ENCODE measurements at regions not wholly inside any gene's neighbourhood (a gene's known extent, or its start where the extent isn't known, plus 50 kb on each side); places are given as distances from the start of the nearest gene placed in this dataset.
"Not testable (repeated sequence)": the region's sequence is repeated elsewhere in the genome, so short reads cannot be mapped to it uniquely, and the experiment has no call there.

DNA sequence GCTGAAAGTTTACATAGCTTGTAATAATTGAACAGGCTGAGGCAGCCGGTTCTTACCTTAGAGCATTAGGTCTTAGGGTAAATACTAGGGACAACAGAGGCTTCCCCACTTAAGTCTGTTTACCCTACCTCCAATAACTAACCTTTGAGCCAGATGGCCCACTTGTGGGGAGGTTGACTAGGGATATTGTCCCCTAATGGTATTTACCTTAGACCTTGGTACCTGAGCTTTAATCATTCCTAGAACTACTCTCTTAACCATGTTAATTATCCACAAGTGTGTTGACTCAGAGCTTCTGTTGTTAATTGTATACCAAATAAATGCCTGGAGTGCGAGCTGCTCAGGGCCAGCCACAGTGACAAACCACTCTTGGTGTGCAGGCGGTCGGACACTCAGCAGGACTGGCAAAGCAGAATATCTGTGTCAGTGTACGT, 299.2 kb downstream of the TRIML1 start:
- DNase-seq = not testable (repeated sequence)

DNA sequence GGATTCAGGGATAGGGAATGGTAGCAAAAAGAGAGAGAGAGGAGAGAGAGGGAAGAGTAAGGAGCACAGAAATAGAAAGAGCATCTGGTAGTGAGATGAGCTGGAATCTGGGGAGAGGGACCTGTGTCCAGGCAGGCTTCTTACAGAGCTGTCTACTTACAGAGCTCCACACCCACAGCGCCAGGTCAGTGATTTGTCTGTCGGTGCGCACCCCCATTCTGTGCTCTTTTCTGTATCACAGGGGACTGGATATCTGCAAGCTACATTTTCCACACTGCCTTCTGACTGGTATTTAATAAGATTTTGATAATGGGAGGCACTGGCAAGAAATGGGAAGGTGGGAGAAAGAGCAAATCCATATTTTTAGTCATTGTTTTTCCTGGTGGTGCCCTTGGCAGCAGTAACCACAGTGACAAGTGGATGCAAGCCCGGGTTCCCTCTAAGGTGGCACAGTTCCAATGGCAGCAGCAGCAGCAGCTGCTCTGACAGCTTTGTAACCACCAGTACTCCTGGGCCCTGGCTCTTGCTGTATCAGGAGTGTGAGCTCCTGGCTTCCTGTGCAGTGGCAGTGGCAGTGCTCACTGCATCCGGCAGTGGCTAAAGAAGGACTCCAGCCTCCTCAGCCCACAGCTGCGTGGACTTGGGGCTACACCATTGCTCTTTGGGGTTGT, 300.5 kb downstream of the TRIML1 start:
- DNase-seq = no peak

DNA sequence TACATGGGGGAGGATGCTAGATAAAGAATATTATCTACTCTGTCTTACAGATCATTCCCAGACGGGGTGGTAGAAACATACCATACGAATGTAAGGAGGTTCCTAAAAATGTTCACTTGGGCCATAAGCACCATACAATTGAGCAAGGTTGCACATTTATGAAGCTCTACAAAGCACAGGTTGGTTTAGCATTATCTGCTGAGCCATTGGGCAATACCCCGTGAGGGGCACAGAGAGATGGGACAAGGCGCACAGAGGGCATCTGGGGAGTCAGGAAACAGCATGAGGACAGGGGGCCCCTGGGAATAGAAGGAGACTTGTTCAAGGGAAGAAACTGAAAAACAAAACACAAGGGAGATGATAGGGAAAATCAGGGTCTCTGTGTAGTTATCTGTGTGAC, 305.3 kb downstream of the TRIML1 start:
- DNase-seq = no peak

DNA sequence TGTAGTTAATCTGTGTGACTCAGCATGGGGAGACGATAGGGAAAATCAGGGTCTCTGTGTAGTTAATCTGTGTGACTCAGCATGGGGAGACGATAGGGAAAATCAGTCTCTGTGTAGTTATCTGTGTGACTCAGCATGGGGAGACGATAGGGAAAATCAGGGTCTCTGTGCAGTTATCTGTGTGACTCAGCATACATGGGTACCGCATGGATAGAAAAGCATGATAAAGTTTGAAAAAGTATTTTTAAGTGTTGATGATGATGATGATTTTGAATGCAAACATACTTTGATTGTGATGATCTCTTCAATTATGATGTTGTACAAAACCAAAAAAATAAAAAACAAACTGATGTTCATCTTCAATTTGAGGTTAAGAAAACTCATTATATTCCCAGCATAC, 309.8 kb downstream of the TRIML1 start:
- not testable (repeated sequence) for DNase-seq

DNA sequence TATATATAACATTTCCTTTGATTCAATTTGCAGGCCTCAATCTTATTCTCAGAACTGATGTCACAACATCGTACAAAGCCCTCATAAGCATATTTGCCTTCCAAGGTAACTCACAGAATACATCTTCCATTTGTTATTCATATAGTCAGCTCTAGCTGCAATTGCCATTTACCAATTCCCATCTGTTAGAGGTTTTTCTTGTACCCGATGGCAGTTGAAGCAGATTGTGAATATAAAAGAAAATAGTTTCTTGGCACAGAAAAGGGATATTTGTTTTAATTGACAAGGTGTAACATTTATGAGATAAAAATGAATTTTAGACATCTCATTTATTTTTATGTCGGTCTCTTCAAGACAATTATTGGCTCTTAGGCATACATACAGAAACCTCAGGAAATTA, 311.3 kb downstream of the TRIML1 start:
- no peak for DNase-seq

DNA sequence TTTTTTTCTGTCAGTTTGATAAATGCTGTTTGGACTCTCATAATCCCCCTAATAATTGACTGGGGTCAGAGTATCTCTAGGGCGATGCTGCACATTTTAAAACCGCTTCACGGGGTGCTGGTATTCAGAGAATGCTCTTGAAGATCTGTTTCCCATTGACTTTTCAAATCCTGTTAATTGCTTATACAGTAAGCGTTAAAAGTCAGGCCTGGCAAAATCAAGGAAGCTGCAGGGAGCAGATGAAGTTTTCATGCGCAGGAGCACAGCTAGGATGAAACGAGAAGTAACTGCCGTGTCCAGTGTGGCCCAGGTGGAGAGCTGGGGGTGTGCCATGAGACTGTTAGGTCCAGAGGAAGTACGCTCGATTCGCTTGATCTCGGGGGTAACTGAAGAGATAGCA, 312.9 kb downstream of the TRIML1 start:
- no peak for DNase-seq

DNA sequence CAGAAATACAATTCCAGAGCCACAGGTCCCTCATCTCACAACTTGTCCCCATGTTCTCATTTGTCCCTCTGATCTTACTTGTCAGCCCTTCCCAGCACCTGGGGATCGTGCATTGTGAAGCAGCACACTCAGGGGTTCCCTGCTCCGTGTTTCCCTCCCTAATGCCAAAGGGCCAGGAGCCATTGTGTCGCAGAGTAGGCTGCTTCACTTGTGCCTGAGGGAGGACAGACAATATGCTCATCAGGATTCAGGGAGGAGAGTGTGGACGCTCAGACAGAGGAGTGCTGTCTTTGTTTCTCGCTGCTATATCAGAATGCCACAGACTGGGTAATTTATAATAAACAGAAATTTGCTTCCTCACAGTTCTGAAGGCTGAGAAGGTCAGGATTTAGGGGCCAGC, 315.3 kb downstream of the TRIML1 start:
- DNase-seq = no peak

DNA sequence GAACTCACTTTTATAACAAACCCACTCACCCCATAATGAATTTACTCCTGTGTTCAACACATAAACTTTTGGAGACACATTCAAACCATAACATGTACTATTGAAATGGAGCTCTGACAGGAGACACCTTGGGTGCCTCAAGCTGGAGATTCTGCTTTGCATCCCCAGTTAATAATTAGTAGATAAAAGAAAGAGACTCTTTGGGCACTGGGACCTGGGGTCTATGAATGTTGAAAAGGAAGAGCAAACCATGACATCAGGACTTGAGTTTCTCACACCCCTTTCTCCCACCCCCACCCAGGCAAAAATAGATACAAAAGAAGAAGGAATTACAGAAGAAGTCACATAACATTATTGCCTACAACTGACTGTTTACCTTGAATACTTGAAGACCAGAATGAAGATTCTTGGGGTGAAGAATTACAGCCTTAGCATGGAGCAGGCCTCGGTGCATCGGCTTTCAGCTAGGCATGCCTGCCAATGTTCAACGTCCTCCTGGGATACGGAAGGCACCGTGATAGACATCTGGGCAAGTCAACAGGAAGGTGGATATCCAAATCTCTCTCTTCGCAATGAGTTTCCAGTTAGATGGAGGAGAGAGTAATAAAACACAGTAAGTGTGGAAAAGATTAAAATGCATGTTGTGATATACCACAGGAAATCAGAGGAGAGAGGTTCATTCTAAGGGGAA, 316.0 kb downstream of the TRIML1 start:
- DNase-seq = no peak

DNA sequence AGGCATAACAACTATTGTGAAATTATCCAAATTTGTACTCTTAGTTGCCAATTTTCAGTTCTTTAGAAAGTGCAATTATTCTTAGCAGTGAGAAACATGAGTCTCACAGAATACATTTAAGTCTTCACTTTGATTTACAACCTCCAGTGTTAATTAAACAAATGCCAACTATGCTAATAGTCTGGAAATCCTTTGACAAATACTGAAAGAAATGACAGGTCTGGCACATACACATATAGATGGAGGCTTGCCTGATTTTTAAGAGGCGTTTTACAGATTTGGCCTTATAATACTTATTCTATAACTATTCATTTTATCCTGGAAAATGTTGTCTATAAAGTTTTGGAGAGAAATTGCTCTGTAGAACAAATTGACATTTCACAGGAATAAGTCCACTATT, 320.1 kb downstream of the TRIML1 start:
- no peak for DNase-seq

DNA sequence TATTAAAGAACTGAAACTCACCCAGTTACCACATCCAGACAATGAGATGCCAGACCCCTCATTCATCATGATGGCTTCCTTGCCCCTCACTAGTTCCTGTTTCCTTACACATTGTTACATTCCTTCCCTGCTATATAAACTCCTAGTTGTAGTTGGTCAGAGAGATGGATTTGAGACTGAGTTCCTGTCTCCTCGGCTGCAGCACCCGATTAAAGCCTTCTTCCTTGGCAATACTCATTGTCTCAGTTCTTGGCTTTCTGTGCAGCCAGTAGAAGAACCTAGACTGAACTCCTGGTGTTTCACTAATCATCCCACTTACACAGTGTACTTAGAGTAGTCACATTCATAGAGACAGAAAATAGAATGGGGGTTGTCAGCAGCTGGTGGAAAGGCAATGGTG, 324.7 kb downstream of the TRIML1 start:
- no peak for DNase-seq

DNA sequence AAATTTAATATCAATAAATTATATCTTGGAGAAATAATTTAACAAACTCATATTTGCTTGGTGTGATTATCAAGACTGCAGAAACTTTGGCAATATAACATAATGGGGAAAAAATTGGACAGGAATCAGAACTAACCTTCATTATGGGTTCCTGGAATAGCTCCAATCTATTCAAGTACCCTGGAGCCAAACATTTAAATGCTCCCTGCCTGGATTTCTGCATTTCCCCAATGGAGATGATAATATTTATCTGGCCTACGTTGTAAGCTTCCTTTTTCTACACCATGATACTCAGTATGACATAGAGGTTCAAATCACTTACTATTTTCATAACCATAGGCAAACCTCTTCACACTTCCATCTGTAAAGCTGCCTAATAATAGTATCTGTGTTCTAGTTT, 326.8 kb downstream of the TRIML1 start:
- no peak for DNase-seq

DNA sequence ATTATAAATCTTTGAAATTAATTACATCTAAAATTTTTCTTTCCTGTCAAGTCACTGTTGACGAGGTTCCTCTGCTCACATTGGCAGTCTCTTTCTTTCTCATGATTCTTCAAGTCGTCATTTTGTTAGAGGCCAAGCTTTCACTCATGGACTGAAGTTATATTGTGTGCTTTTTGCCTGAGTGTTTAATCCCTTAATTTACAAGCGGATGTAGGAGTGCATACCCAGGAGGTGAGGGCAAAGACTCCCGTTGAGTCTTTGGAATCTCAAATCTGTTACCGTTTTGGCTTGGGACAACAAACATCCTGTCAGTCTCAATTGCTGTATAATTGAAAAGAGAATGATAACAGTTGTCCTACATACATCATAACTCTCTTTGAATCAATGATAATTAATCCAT, 345.0 kb downstream of the TRIML1 start:
- DNase-seq = no peak

DNA sequence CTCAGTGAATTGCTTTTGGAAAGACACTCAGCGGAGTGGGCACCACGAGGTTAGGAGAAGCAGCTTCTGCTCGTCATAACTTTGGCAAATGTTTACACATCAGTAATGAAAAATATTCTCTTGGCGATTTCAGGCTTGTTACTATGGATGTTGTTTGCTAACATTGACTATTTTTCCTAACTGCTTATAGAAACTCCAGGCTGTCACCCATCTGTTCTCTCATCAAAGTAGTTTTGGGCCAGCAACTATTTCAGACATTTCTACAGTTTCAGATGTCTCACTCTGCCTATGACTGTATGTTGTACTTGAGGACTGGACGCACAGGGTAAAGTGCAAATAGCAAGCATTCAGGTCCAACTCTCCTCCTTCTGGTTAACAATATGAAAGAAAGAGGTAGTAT, 346.7 kb downstream of the TRIML1 start:
- no peak for DNase-seq

DNA sequence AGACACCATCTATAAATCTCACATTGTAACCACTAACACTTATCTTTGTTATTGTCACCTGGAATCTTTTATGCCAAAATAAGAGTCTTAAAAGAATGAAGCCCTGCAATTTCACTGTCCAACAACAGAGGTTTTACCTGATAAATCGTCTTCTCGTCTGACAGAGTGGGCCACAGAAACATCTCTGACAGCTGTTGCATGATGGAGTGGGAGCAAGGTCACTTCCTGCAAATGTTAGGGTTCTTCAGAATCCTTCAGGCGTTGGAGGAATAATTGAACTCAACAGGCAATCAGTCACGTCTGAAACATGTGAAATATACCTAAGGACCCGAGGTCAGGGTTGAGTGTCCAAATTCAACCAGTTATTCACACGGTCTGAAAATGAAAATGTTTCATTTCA, 353.6 kb downstream of the TRIML1 start:
- no peak for DNase-seq

DNA sequence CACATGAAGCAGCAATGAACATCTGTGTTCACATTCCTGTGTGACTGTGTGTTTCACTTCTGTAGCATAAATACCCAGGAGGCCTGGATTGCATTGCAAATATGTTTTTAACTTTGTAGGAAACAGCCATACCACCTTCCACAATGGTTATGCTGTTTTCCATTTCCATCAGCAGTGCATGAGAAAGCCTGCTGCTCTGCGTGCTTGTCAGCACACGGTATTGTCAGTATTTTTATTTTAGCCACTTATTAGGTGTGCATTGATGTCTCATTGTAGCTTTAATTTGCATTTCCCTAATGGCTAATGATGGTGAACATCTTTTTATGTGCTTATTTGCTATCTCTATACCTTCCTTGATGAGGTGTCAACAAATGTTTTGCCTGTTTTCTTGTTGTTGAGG, 355.9 kb downstream of the TRIML1 start:
- DNase-seq = no peak

DNA sequence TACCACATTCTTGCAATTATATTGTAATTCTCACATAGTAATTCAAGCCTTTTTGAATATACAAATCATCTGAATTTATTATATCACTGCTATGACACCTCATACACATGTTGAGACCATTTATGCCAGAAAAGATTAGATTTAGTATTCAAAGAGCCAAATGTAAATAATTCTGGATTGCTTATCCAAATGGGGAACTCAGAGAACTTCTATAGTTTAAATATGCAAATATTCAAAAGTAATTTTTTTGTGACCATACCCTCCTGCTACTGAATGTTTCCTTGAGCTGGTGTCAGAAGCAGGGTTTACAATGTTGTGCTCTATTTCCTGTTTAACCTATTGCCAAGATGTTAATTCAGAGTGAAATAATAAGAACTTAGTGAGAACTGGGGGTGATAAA, 372.2 kb downstream of the TRIML1 start:
- DNase-seq = no peak

DNA sequence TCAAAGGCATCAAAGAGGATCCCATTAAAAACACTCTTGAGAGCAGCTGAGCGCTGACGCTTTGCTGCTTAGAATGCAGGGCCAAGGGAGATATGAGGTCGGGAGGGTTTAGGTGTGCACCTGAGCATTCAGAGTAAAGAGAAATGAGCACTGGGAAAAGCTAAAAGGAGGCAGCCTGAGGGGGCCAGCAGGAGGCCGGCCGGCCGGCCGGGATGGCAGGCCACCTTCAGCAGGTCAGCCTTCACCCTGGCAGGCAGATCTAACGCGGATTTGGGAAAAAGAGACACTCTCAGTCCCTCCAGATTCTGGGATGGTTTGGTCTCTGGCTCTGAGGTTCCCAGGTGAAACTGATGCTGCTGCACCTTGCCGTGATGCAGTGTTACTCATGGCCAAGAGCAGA, 393.5 kb downstream of the TRIML1 start:
- no peak for DNase-seq

DNA sequence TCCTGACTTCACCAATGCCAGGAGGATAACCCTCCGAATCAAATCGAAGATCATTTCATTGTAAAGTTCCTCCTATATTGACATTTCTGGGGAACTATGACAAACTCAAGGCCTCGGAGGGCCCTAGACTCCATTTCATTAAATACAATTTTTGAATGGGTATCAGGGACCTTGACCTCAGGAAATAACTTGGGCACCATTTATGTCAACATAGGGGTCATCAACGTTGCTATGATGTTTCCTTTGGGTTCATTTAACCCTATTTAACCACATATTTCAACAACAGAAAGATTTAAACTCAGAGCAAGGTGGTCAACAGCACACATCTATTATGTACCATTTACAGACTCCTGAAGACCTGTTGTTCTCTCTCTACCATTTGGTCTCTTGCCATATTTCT, 395.1 kb downstream of the TRIML1 start:
- no peak for DNase-seq

DNA sequence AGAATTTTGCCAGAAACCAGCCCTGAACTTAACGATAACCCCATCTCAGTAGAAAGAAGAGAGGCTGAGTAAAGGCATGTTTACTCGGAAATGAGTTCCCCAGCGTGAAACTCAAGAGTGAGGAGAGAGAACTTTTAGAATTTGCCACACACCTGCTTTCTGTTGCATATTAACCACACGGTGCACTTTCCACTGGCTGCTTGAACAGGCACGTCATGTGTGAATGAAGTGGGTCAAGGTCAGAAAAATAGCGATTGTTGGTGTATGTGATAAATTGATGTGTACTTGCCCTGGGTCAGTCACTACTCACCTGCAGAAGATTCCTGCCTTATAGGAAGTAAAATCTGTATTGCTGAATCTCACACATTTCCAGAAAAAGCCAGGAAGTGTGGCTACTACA, 395.7 kb downstream of the TRIML1 start:
- no peak for DNase-seq

DNA sequence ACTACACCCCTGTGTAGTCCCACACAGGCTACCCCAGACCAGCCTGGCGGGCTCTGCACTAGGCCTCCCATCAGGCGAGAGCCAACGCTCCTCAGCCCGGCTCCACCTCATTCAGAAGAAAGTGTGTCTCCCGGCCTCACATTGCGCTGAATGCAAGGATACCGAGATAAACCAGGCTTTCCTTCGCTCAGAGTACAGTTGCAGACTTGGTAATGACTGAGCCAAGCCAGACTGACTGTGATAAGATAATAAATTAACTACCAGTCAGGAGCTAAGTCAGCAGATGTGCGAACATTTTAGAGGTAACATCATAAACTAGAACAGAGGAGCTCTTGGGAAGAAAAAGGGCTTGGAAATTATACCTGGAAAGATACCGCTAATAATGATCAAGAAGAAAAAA, 397.6 kb downstream of the TRIML1 start:
- DNase-seq = no peak

DNA sequence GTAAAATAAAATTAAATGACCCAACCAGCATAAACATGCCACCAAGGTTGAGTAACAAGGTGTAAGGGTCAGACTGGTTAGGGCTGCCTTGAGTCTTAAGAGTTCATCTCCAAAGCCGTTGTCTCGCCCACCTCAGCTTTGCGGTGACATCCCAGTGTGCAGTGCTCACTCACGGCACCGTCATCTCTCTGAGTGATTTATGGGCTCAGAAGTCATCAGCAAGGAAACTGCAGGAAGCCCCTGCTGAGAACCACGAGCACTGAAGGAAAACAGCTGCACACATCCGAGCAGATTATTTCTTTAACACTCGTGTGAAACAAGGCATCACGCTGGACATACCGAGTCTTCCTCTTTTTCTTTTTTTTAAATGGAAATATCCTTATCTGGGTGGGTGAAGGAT, 411.1 kb downstream of the TRIML1 start:
- DNase-seq = no peak

DNA sequence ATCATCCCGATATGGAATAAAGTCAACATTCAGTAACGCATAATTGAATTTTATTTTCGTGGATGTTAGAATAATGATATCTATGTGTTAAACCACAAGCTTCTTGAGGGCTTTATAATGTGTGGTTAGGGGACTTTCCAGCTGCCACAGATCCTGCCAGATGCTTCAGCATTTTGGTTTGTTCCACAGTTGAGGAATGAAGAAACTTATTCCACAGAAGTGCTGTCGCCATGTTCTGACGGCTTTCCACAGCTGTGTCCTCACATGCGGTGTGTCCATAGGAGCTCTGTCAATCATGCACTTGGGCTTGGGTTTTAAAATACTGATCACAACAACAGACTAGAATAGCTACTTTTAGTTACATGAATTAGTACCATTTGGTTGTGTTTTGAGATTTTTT, 411.9 kb downstream of the TRIML1 start:
- DNase-seq = no peak

DNA sequence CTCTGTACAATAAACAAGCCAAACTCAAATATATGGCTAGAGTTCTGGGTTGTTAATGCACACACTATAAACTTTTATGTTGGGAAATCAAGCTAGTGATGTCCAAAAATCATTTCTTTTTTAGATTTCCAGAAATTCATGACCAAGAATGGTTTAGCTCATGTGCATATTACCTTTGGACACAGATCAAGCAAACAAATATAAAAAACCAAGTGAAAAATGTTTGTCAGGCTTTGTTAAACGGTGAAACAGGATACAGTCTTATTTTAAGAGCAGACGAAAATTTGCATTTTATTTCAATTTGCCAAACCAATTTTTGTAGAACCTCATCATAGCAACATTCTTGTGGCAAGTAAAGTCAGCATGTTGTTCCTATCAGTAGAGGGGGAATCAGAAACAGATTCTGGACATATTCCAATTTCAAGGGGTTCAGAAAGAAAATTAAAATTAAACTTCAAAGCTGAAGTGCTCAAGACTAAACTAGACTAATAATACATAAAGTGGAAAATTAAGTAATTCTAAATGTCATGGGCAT, 413.6 kb downstream of the TRIML1 start:
- no peak for DNase-seq

DNA sequence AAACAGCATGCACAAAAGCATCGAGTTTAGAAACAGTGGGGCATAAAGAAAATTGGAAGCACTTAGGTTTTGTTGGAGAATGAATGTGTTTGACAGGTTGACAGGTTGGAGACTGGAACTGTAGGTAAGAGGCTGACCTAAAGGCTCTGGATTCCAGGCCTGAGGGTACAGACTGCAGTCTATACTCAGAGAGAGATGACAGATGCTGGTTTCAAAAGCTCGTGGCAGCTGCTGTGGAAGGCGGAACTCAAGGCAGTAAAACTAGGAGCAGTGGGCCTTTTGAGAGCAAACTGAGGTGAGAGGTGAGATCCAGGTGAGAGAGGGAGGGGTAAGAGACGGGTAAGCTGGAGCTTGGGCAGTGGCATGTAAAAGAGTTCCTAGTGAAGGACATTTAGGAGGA, 415.2 kb downstream of the TRIML1 start:
- no peak for DNase-seq

DNA sequence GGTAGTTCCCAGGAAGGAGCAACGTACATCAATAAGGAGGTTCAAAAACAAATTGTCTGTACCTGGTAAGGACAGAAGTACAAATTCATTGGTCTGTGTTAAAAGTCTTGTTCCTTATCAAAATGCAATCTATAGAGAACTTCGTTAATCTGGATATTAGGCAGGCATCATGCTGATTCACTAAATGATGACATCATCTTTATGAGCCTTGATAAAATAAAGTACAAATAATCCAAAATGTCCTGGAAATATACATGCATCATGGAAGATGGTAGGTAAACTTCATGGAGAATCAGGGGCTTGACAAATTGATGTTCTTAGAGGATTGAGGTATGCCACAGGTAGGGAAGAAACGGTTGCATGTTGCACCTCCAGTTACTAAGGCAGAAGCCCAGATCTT, 433.9 kb downstream of the TRIML1 start:
- DNase-seq = no peak
